ENCODE measurements at regions not wholly inside any gene's neighbourhood (a gene's known extent, or its start where the extent isn't known, plus 50 kb on each side); places are given as distances from the start of the nearest gene placed in this dataset.

GRCh38 chr18:68301441-68301840 is 413.5 kb downstream of the TMX3 start:
- Histone ChIP-seq H3K9me3 (no peaks in the 10 kb centered on the region), H3K27ac (no peak overlapping the region), H3K4me3 (no peak overlapping the region), H3K36me3 (no peaks in the 10 kb centered on the region), H3K27me3 (replicated peaks; ENCODE audit: insufficient read depth) (no peaks in the 10 kb centered on the region), H3K4me1 (replicated peaks) (no peaks in the 10 kb centered on the region)
- intact Hi-C loops (cut with DNase I) = no loop called here
- no peak for DNase-seq (ENCODE audit: low spot score)
- WGBS = 72% methylated on average over 3 of the region's 3 CpGs
- TF ChIP-seq POLR2AphosphoS5 (IDR thresholded peaks at IDR 0.05) (no peak), POLR2A (IDR thresholded peaks at IDR 0.05) (no peak)
- TF ChIP-seq, protein P1, sequence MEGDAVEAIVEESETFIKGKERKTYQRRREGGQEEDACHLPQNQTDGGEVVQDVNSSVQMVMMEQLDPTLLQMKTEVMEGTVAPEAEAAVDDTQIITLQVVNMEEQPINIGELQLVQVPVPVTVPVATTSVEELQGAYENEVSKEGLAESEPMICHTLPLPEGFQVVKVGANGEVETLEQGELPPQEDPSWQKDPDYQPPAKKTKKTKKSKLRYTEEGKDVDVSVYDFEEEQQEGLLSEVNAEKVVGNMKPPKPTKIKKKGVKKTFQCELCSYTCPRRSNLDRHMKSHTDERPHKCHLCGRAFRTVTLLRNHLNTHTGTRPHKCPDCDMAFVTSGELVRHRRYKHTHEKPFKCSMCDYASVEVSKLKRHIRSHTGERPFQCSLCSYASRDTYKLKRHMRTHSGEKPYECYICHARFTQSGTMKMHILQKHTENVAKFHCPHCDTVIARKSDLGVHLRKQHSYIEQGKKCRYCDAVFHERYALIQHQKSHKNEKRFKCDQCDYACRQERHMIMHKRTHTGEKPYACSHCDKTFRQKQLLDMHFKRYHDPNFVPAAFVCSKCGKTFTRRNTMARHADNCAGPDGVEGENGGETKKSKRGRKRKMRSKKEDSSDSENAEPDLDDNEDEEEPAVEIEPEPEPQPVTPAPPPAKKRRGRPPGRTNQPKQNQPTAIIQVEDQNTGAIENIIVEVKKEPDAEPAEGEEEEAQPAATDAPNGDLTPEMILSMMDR (IDR thresholded peaks at IDR 0.05) = no peak

DNA sequence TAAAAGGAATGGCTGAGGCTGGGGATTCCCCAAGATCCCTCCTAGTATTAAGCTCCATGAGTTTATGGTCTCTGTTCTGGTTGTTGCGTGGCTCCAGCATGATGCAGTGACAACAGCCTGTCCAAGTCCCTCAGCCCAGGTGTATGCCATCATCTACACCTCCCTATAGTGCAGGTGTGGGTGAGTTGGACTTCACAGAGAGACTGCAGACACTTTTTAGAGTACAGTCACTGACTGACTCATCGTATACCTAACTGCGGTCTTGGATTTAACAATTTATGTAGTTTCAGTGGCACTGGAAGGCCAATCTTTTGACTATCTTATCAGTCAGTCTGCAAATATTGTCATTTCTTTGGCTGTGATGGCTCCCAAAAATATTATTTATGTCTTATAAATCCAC is 415.0 kb downstream of the TMX3 start:
- no peak overlapping the region for H3K27ac ChIP-seq
- H3K4me1 ChIP-seq (replicated peaks) = no peaks in the 10 kb centered on the region
- intact Hi-C loops (cut with DNase I) = no loop called here
- DNase-seq (ENCODE audit: low spot score) = no peak
- no peak overlapping the region for H3K4me3 ChIP-seq
- no peaks in the 10 kb centered on the region for H3K36me3 ChIP-seq
- 78% methylated on average over 3 of the region's 3 CpGs for WGBS
- TF ChIP-seq POLR2A (IDR thresholded peaks at IDR 0.05) (no peak), POLR2AphosphoS5 (IDR thresholded peaks at IDR 0.05) (no peak)
- TF ChIP-seq, protein P1 (IDR thresholded peaks at IDR 0.05) = no peak
- H3K27me3 ChIP-seq (replicated peaks; ENCODE audit: insufficient read depth) = no peaks in the 10 kb centered on the region
- no peaks in the 10 kb centered on the region for H3K9me3 ChIP-seq

DNA sequence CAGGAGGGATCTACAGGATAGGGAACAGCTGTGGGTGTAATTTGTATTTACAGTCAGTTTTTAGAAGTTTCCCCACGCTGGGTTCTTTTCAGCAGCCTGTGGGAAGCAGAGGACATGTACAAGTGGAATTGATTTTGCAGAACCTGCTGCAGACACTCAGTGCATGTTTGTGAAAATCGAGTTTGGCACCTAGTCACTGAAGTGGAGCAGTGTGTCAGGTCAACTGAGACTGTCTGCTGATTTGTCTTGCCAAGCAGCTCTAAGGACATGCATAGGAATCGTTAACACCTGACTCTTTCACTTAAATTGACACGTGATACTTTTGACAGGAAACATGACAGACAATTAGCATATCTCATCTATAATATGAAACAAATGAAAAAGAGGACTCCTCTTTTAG is 416.6 kb downstream of the TMX3 start:
- intact Hi-C loops (cut with DNase I) = no loop called here
- Histone ChIP-seq H3K4me1 (replicated peaks) (no peaks in the 10 kb centered on the region), H3K9me3 (no peaks in the 10 kb centered on the region), H3K4me3 (no peak overlapping the region), H3K27me3 (replicated peaks; ENCODE audit: insufficient read depth) (no peaks in the 10 kb centered on the region), H3K27ac (no peak overlapping the region), H3K36me3 (no peaks in the 10 kb centered on the region)
- WGBS = 52% methylated on average over 4 of the region's 4 CpGs
- TF ChIP-seq POLR2A (IDR thresholded peaks at IDR 0.05) (no peak), POLR2AphosphoS5 (IDR thresholded peaks at IDR 0.05) (no peak)
- TF ChIP-seq, protein P1 (IDR thresholded peaks at IDR 0.05) = no peak
- no peak for DNase-seq (ENCODE audit: low spot score)

DNA sequence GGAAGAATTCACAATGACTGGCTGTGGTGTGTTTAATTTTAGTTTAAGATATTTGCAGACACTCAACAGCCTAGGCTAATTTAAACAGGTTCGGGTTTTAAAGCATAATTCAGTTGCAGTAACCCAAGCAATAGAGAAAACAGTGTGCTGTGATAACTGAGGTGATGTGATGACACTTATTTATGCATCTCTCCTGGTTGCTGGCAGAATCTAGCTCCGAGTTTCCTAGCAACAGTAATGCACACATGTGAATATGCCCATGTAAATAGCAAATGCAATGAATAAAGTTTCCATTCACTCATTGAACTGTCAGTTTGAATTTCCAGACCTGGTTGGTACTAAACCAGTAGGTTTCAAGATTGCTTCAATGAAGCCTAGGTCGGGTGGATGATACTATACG is 426.5 kb downstream of the TMX3 start:
- 73% methylated on average over 4 of the region's 4 CpGs for WGBS
- no peak for DNase-seq (ENCODE audit: low spot score)
- no peak for TF ChIP-seq POLR2AphosphoS5 (IDR thresholded peaks at IDR 0.05)
- TF ChIP-seq POLR2A (IDR thresholded peaks at IDR 0.05) = no peak
- TF ChIP-seq, protein P1 (IDR thresholded peaks at IDR 0.05) = no peak

GRCh38 chr18:68284236-68284780 is 430.6 kb downstream of the TMX3 start:
- no peak overlapping the region for H3K4me3 ChIP-seq
- intact Hi-C loops (cut with DNase I) = no loop called here
- H3K36me3 ChIP-seq = no peaks in the 10 kb centered on the region
- no peak for DNase-seq (ENCODE audit: low spot score)
- H3K9me3 ChIP-seq = no peaks in the 10 kb centered on the region
- no peaks in the 10 kb centered on the region for H3K4me1 ChIP-seq (replicated peaks)
- TF ChIP-seq POLR2AphosphoS5 (IDR thresholded peaks at IDR 0.05) (no peak), POLR2A (IDR thresholded peaks at IDR 0.05) (no peak)
- TF ChIP-seq, protein P1 (IDR thresholded peaks at IDR 0.05) = no peak
- H3K27me3 ChIP-seq (replicated peaks; ENCODE audit: insufficient read depth) = no peaks in the 10 kb centered on the region
- WGBS = 86% methylated on average over 5 of the region's 5 CpGs
- H3K27ac ChIP-seq = no peak overlapping the region

More for the DNA sequence above, 426.5 kb downstream of the TMX3 start:
- Histone ChIP-seq H3K36me3 (no peaks in the 10 kb centered on the region), H3K27me3 (replicated peaks; ENCODE audit: insufficient read depth) (no peaks in the 10 kb centered on the region), H3K4me1 (replicated peaks) (no peaks in the 10 kb centered on the region), H3K9me3 (no peaks in the 10 kb centered on the region), H3K27ac (no peak overlapping the region), H3K4me3 (no peak overlapping the region)
- intact Hi-C loops (cut with DNase I) = no loop called here
